Suprapubic skin (tissue), 4 donors: ENCODE measurements at regions not wholly inside any gene's neighbourhood (a gene's known extent, or its start where the extent isn't known, plus 50 kb on each side); places are given as distances from the start of the nearest gene placed in this dataset.

ENCODE experiments used
- DNase-seq, 2 donors: peaks; one replicate each; pipeline ENCODE4 v3.0.0-alpha.2; 2019; ENCODE audit warnings: low spot score in 2 of 2
- H3K27ac ChIP-seq: fragments of 200-600 bp; sonication (generic); one replicate; pipeline ENCODE4 v1.5.1; 2019
- H3K27me3 ChIP-seq: fragments of 200-600 bp; sonication (generic); one replicate; pipeline ENCODE4 v1.5.1; 2019
- H3K36me3 ChIP-seq: fragments of 200-600 bp; sonication (generic); one replicate; pipeline ENCODE4 v1.5.1; 2019
- H3K4me1 ChIP-seq: fragments of 200-600 bp; sonication (generic); one replicate; pipeline ENCODE4 v1.5.1; 2019
- H3K4me3 ChIP-seq: fragments of 200-600 bp; sonication (generic); one replicate; pipeline ENCODE4 v1.5.1; 2019; ENCODE audit warnings: mild to moderate bottlenecking
- H3K9me3 ChIP-seq: fragments of 200-600 bp; sonication (generic); one replicate; pipeline ENCODE4 v1.5.1; 2019
- CTCF ChIP-seq, 2 donors: fragments of 200-600 bp in 1 of 2; fragments of 450-650 bp in 1 of 2; sonication (generic) in 1 of 2; IDR thresholded peaks; one replicate each; pipeline ENCODE4 v1.5.1; 2016 to 2019; ENCODE audit warnings: antibody characterized with exemption in 2 of 2, mild to moderate bottlenecking in 1 of 2, moderate library complexity in 1 of 2
- EP300 ChIP-seq: sonication (generic); formaldehyde crosslinking; IDR thresholded peaks from one replicate; pipeline ENCODE4 v1.6.1; 2017; ENCODE audit warnings: antibody characterized with exemption
- POLR2A ChIP-seq, 2 donors: fragments of 450-650 bp; IDR thresholded peaks; one replicate each; pipeline ENCODE4 v1.6.1; 2017; ENCODE audit warnings: antibody characterized with exemption in 2 of 2, mild to moderate bottlenecking in 2 of 2, moderate library complexity in 2 of 2
- POLR2AphosphoS5 ChIP-seq, 3 donors: sonication (generic); formaldehyde crosslinking; IDR thresholded peaks; one replicate each; pipeline ENCODE4 v1.6.1; 2017; ENCODE audit warnings: antibody characterized with exemption in 3 of 3
- WGBS: methylation state at CpG from one replicate; pipeline ENCODE4 v1.1.5; 2018; 5-methylcytosine and 5-hydroxymethylcytosine counted together

- DNase-seq: peak in 1 of 2 donors; percentile 74
- Histone ChIP-seq H3K4me1 (no peaks in the 10 kb centered on the region), H3K9me3 (no peaks in the 10 kb centered on the region), H3K27me3 (peaks cover 17% of the 10 kb centered on the region), H3K4me3 (no peak overlapping the region), H3K36me3 (no peaks in the 10 kb centered on the region), H3K27ac (no peak overlapping the region)
- 79% methylated on average over 8 of the region's 8 CpGs for WGBS
- no peak for TF ChIP-seq POLR2AphosphoS5 (IDR thresholded peaks at IDR 0.05)
- TF ChIP-seq POLR2A (IDR thresholded peaks at IDR 0.05): no peak
These were observed 158.6 kb upstream of the C1orf174 start for GRCh38 chr1:4058706-4059105.

GRCh38 chr1:4059270-4059669, 159.2 kb upstream of the C1orf174 start:
- TF ChIP-seq POLR2A (IDR thresholded peaks at IDR 0.05): no peak
- TF ChIP-seq EP300: no peak
- WGBS: 76% methylated on average over 11 of the region's 16 CpGs
- no peak overlapping the region for H3K4me3 ChIP-seq
- no peaks in the 10 kb centered on the region for H3K4me1 ChIP-seq
- no peak for DNase-seq
- no peaks in the 10 kb centered on the region for H3K9me3 ChIP-seq
- H3K27me3 ChIP-seq: peaks cover 13% of the 10 kb centered on the region
- no peak overlapping the region for H3K27ac ChIP-seq
- no peaks in the 10 kb centered on the region for H3K36me3 ChIP-seq

GRCh38 chr1:4060850-4061249, 160.8 kb upstream of the C1orf174 start:
- no peak for DNase-seq
- peaks cover 5% of the 10 kb centered on the region for H3K27me3 ChIP-seq
- 60% methylated on average over 1 of the region's 12 CpGs for WGBS
- H3K36me3 ChIP-seq: no peaks in the 10 kb centered on the region
- H3K4me1 ChIP-seq: no peaks in the 10 kb centered on the region
- H3K9me3 ChIP-seq: no peaks in the 10 kb centered on the region
- H3K4me3 ChIP-seq: no peak overlapping the region
- TF ChIP-seq CTCF (IDR thresholded peaks at IDR 0.05) (no peak), EP300 (no peak), POLR2A (IDR thresholded peaks at IDR 0.05) (no peak), POLR2AphosphoS5 (IDR thresholded peaks at IDR 0.05) (no peak)
- no peak overlapping the region for H3K27ac ChIP-seq

GRCh38 chr1:4061521-4062031, 161.5 kb upstream of the C1orf174 start:
- DNase-seq: peak in 1 of 2 donors; percentile 68
- no peaks in the 10 kb centered on the region for H3K4me1 ChIP-seq
- H3K9me3 ChIP-seq: no peaks in the 10 kb centered on the region
- H3K4me3 ChIP-seq: no peak overlapping the region
- no peaks in the 10 kb centered on the region for H3K36me3 ChIP-seq
- H3K27me3 ChIP-seq: peaks cover 5% of the 10 kb centered on the region
- 94% methylated on average over 15 of the region's 21 CpGs for WGBS
- H3K27ac ChIP-seq: no peak overlapping the region
- no peak for TF ChIP-seq EP300
- TF ChIP-seq CTCF (IDR thresholded peaks at IDR 0.05): no peak
- no peak for TF ChIP-seq POLR2AphosphoS5 (IDR thresholded peaks at IDR 0.05)
- TF ChIP-seq POLR2A (IDR thresholded peaks at IDR 0.05): no peak

GRCh38 chr1:4062041-4062440, 162.0 kb upstream of the C1orf174 start:
- Histone ChIP-seq H3K4me3 (no peak overlapping the region), H3K27me3 (peaks cover 5% of the 10 kb centered on the region), H3K27ac (no peak overlapping the region), H3K4me1 (no peaks in the 10 kb centered on the region), H3K36me3 (no peaks in the 10 kb centered on the region), H3K9me3 (no peaks in the 10 kb centered on the region)
- TF ChIP-seq CTCF (IDR thresholded peaks at IDR 0.05): no peak
- no peak for TF ChIP-seq EP300
- TF ChIP-seq POLR2AphosphoS5 (IDR thresholded peaks at IDR 0.05): no peak
- no peak for DNase-seq
- WGBS: 93% methylated on average over 5 of the region's 9 CpGs

- 68% methylated on average over 11 of the region's 13 CpGs for WGBS
- Histone ChIP-seq H3K36me3 (no peaks in the 10 kb centered on the region), H3K4me1 (no peaks in the 10 kb centered on the region), H3K4me3 (no peak overlapping the region), H3K9me3 (no peaks in the 10 kb centered on the region), H3K27me3 (peaks cover 5% of the 10 kb centered on the region), H3K27ac (no peak overlapping the region)
- TF ChIP-seq EP300 (no peak), POLR2A (IDR thresholded peaks at IDR 0.05) (no peak), CTCF (IDR thresholded peaks at IDR 0.05) (no peak), POLR2AphosphoS5 (IDR thresholded peaks at IDR 0.05) (no peak)
- DNase-seq: no peak
These were observed 162.5 kb upstream of the C1orf174 start for GRCh38 chr1:4062560-4062959.
